ENCODE measurements at regions not wholly inside any gene's neighbourhood (a gene's known extent, or its start where the extent isn't known, plus 50 kb on each side); places are given as distances from the start of the nearest gene placed in this dataset.

- TF ChIP-seq CHD1 (IDR thresholded peaks at IDR 0.05; ENCODE audit: low read depth, low read length) (no peak), CHD2 (IDR thresholded peaks at IDR 0.05; ENCODE audit: low read length) (no peak), HDAC6 (IDR thresholded peaks at IDR 0.05; ENCODE audit: low read depth, low read length) (no peak), ATF2 (IDR thresholded peaks at IDR 0.05; ENCODE audit: low read length) (no peak)
Observed at GRCh38 chr12:125652681-125653080, 587.4 kb downstream of the AACS start (continued).
